PC-9 (cell line): ENCODE measurements at regions not wholly inside any gene's neighbourhood (a gene's known extent, or its start where the extent isn't known, plus 50 kb on each side); places are given as distances from the start of the nearest gene placed in this dataset.

Source experiments
- BruUV-seq: library from RNA; stranded (reverse); fragments of 400-500 nt; replicated peaks from 2 replicates; lab custom pipeline; 2021; lab: Mats Ljungman, UMichigan
- CTCF ChIA-PET: fragments of 300-600 bp; sonication (Branson Sonifier 250); formaldehyde crosslinking; loops from one replicate; lab custom pipeline; 2022; ENCODE audit warnings: antibody characterized with exemption; lab: Charles Lee
- POLR2A ChIA-PET: fragments of 300-600 bp; sonication (Branson Sonifier 250); formaldehyde crosslinking; loops from one replicate; lab custom pipeline; 2022; ENCODE audit warnings: antibody characterized with exemption; ENCODE audit not compliant: unreplicated experiment; lab: Charles Lee
- DNase-seq, 2 experiments: peaks; one replicate each; pipeline versions ENCODE4 v3.0.0 to v3.0.0-alpha.2; 2015 to 2022; ENCODE audit warnings: mixed read lengths in 1 of 2
- H2AFZ ChIP-seq: fragments of 200-600 bp; sonication (generic); 2 replicates; pipeline ENCODE4 v1.8.1; 2017; ENCODE audit warnings: antibody characterized with exemption
- H3F3A ChIP-seq: fragments of 200-600 bp; sonication (generic); 2 replicates; pipeline ENCODE4 v1.8.1; 2017; ENCODE audit warnings: antibody characterized with exemption, mild to moderate bottlenecking, low read depth; ENCODE audit not compliant: insufficient read depth
- H3K27ac ChIP-seq: fragments of 200-600 bp; sonication (generic); 2 replicates; pipeline ENCODE4 v1.6.1; 2016; ENCODE audit warnings: mixed run types
- H3K27me3 ChIP-seq: fragments of 200-600 bp; sonication (generic); 2 replicates; pipeline ENCODE4 v1.6.1; 2016; ENCODE audit warnings: low read depth, mixed run types; ENCODE audit not compliant: insufficient read depth
- H3K36me3 ChIP-seq: fragments of 200-600 bp; sonication (generic); 2 replicates; pipeline ENCODE4 v1.6.1; 2016; ENCODE audit warnings: low read depth, mixed run types
- H3K4me1 ChIP-seq: fragments of 200-600 bp; sonication (generic); replicated peaks from 2 replicates; pipeline ENCODE4 v1.6.1; 2016; ENCODE audit warnings: mixed run types; ENCODE audit not compliant: insufficient read depth
- H3K4me2 ChIP-seq: fragments of 200-600 bp; sonication (generic); 2 replicates; pipeline ENCODE4 v1.6.1; 2017; ENCODE audit warnings: mixed run types
- H3K4me3 ChIP-seq: fragments of 200-600 bp; sonication (generic); 2 replicates; pipeline ENCODE4 v1.6.1; 2016; ENCODE audit warnings: mixed run types
- H3K79me2 ChIP-seq: fragments of 200-600 bp; sonication (generic); 2 replicates; pipeline ENCODE4 v1.6.1; 2017; ENCODE audit warnings: low read depth, mixed run types
- H3K9me2 ChIP-seq: fragments of 200-600 bp; sonication (generic); 2 replicates; pipeline ENCODE4 v1.8.1; 2017; ENCODE audit warnings: mild to moderate bottlenecking; ENCODE audit not compliant: insufficient read depth
- H3K9me3 ChIP-seq: fragments of 200-600 bp; sonication (generic); 2 replicates; pipeline ENCODE4 v1.8.1; 2016; ENCODE audit warnings: low read depth; ENCODE audit not compliant: insufficient read depth
- H4K20me1 ChIP-seq: fragments of 200-600 bp; sonication (generic); 2 replicates; pipeline ENCODE4 v1.8.1; 2017; ENCODE audit not compliant: insufficient read depth
- EZH2 ChIP-seq: fragments of 200-600 bp; sonication (generic); IDR thresholded peaks from 2 replicates; pipeline ENCODE4 v1.8.0; 2017; ENCODE audit warnings: antibody characterized with exemption, low read depth
- intact Hi-C: fragments of 100-400 bp; cut with micrococcal nuclease; formaldehyde crosslinking; loops from one replicate; pipeline ENCODE4 v1.10.0; 2022; ENCODE audit not compliant: unreplicated experiment
- TF ChIP-seq, protein P1 (sequence below): fragments of 200-600 bp; sonication (generic); conservative IDR thresholded peaks from 2 replicates; pipeline ENCODE4 v1.6.1; 2017; ENCODE audit warnings: mixed run types, antibody characterized with exemption, mild to moderate bottlenecking, moderate library complexity

DNA sequence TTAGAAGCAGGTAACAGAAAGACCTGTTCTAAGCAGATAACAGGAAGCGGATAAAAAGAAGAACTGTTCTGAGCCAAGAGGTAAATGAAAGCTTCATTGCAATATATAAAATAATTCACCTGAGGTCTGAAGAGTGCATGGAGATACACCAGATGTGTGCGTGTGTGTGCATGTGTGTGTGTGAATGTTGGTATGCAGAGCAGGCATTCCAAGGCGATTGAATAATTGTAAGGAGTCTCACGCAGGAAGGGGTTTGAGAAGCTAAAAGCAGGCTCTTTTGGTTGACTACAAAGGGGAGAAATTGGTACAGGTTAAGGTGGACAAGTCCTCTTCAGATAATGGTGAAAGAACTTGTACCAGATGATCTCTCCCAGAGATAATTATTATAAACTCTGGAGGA is 450.6 kb downstream of the DNAJB9 start:
- DNase-seq = no peak
- TF ChIP-seq, protein P1, sequence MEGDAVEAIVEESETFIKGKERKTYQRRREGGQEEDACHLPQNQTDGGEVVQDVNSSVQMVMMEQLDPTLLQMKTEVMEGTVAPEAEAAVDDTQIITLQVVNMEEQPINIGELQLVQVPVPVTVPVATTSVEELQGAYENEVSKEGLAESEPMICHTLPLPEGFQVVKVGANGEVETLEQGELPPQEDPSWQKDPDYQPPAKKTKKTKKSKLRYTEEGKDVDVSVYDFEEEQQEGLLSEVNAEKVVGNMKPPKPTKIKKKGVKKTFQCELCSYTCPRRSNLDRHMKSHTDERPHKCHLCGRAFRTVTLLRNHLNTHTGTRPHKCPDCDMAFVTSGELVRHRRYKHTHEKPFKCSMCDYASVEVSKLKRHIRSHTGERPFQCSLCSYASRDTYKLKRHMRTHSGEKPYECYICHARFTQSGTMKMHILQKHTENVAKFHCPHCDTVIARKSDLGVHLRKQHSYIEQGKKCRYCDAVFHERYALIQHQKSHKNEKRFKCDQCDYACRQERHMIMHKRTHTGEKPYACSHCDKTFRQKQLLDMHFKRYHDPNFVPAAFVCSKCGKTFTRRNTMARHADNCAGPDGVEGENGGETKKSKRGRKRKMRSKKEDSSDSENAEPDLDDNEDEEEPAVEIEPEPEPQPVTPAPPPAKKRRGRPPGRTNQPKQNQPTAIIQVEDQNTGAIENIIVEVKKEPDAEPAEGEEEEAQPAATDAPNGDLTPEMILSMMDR = no peak
- no peak for TF ChIP-seq EZH2
- Histone ChIP-seq H2AFZ (no peak overlapping the region), H3K9me2 (0 out of 2 replicates have a peak, but pooled peaks cover 5% of the 10 kb centered on the region), H3K27me3 (no peaks in the 10 kb centered on the region), H3K9me3 (no peaks in the 10 kb centered on the region), H3K79me2 (no peaks in the 10 kb centered on the region), H3K36me3 (no peaks in the 10 kb centered on the region), H3K4me1 (no peaks in the 10 kb centered on the region), H3K27ac (no peak overlapping the region), H3K4me2 (no peak overlapping the region), H4K20me1 (no peaks in the 10 kb centered on the region), H3K4me3 (no peak overlapping the region), H3F3A (no peaks in the 10 kb centered on the region)
- no TSS peak for BruUV-seq
- CTCF ChIA-PET = no interaction called here
- POLR2A ChIA-PET = no interaction called here
- intact Hi-C loops = no loop called here

DNA sequence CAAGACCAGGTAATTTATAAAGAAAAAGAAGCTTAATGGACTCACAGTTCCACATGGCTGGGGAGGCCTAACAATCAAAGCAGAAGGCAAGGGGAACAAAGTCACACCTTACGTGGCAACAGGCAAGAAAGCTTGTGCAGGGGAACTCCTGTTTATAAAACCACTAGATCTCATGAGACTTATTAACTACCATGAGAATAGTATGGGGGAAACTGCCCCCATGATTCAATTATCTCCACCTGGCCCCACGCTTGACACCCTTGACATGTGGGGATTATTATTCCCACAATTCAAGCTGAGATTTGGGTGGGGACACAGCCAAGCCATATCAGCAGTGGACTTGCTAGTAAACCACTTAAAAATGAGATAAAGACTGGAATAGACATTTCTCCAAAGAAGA is 451.7 kb downstream of the DNAJB9 start:
- intact Hi-C loops = no loop called here
- Histone ChIP-seq H4K20me1 (no peaks in the 10 kb centered on the region), H3F3A (no peaks in the 10 kb centered on the region), H3K4me1 (no peaks in the 10 kb centered on the region), H3K27ac (no peak overlapping the region), H3K36me3 (no peaks in the 10 kb centered on the region), H3K79me2 (no peaks in the 10 kb centered on the region), H3K27me3 (no peaks in the 10 kb centered on the region), H3K4me2 (no peak overlapping the region), H3K9me3 (no peaks in the 10 kb centered on the region), H3K4me3 (no peak overlapping the region), H2AFZ (no peak overlapping the region), H3K9me2 (0 out of 2 replicates have a peak, but pooled peaks cover 5% of the 10 kb centered on the region)
- ChIA-PET POLR2A (no interaction called here), CTCF (no interaction called here)
- no TSS peak for BruUV-seq
- DNase-seq = no peak
- no peak for TF ChIP-seq EZH2
- TF ChIP-seq, protein P1 = no peak

DNA sequence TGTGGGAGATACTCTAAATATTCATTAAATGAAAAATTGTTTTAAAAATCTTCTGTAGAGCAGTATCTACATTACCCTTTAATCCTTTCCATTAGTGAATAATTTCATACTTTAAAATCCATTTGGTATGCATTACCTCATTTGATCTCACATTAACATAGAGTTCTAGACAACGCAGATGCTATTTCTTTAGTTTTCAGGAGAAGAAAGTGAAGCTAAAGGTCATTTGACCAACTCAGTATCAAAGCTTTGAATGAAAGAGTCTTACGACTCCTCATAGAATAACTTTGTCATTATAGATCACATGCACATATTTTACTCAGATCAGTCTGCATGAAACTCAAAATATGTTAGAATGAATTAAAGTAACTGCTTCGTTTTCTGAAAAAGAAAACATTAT is 460.2 kb downstream of the DNAJB9 start:
- H4K20me1 ChIP-seq = no peaks in the 10 kb centered on the region
- POLR2A ChIA-PET = no interaction called here
- DNase-seq = no peak
- intact Hi-C loops = no loop called here
- no peaks in the 10 kb centered on the region for H3K9me2 ChIP-seq
- CTCF ChIA-PET = no interaction called here
- H3K4me2 ChIP-seq = no peak overlapping the region
- no peaks in the 10 kb centered on the region for H3K4me1 ChIP-seq
- H3K79me2 ChIP-seq = no peaks in the 10 kb centered on the region
- no peak overlapping the region for H3K27ac ChIP-seq
- H3K4me3 ChIP-seq = no peak overlapping the region
- no peak overlapping the region for H2AFZ ChIP-seq
- no peaks in the 10 kb centered on the region for H3F3A ChIP-seq
- TF ChIP-seq, protein P1 = no peak
- TF ChIP-seq EZH2 = no peak
- H3K9me3 ChIP-seq = no peaks in the 10 kb centered on the region; the same call in 1 of the 2 replicates
- no peaks in the 10 kb centered on the region for H3K36me3 ChIP-seq
- no TSS peak for BruUV-seq
- no peaks in the 10 kb centered on the region for H3K27me3 ChIP-seq
